Chondrocyte (in vitro differentiated cells): ENCODE measurements at regions not wholly inside any gene's neighbourhood (a gene's known extent, or its start where the extent isn't known, plus 50 kb on each side); places are given as distances from the start of the nearest gene placed in this dataset.
"Not testable (repeated sequence)": the region's sequence is repeated elsewhere in the genome, so short reads cannot be mapped to it uniquely, and the experiment has no call there.

ENCODE experiments used
- DNase-seq: peaks from one replicate; pipeline ENCODE4 v3.0.0; 2021; ENCODE audit warnings: mixed read lengths, low spot score
- H3K27ac Mint-ChIP-seq: one replicate; pipeline ENCODE4 v1.8.0; 2021; ENCODE audit warnings: mild to moderate bottlenecking, moderate library complexity, mixed read lengths; ENCODE audit not compliant: unreplicated experiment
- H3K27me3 Mint-ChIP-seq: 2 replicates; pipeline ENCODE4 v1.8.0; 2021; ENCODE audit warnings: low read depth, mixed read lengths
- H3K36me3 Mint-ChIP-seq: 2 replicates; pipeline ENCODE4 v1.8.0; 2021; ENCODE audit warnings: low read depth, mixed read lengths
- H3K4me1 Mint-ChIP-seq: 2 replicates; pipeline ENCODE4 v1.8.0; 2021; ENCODE audit warnings: low read depth, mild to moderate bottlenecking, mixed read lengths
- H3K4me3 Mint-ChIP-seq: one replicate; pipeline ENCODE4 v1.8.0; 2021; ENCODE audit warnings: mild to moderate bottlenecking, moderate library complexity, mixed read lengths; ENCODE audit not compliant: unreplicated experiment
- H3K9me3 Mint-ChIP-seq: 2 replicates; pipeline ENCODE4 v1.8.0; 2021; ENCODE audit warnings: low read depth, mixed read lengths
- TF ChIP-seq, protein P1 (sequence below): fragments of 200-600 bp; sonication (generic); IDR thresholded peaks from 2 replicates; pipeline ENCODE4 v1.5.0; 2021; ENCODE audit warnings: antibody characterized with exemption, mild to moderate bottlenecking, moderate library complexity

DNA sequence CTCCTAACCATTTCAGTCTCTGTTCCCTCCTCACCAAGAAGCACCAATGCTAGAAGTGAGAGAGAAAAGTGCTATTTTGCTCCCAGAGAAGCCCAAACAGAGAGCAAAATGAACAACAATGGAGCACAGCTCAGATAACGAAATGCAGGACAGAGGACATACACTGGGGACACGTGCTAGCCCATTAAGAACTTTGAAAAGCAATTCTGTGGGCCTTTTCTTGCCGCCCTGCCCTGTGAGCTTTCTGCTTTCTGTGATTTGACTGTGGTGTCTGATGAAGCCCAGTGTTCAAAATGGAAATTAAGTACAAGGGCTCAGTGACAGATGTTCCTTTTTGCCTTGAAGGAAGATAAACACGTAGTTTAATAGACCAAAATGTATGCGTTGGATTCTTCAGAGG, 130.8 kb downstream of the S1PR1 start:
- Mint-ChIP-seq H3K27ac (no peak overlapping the region), H3K27me3 (no peaks in the 10 kb centered on the region), H3K9me3 (peaks cover 4% of the 10 kb centered on the region), H3K36me3 (peaks cover 2% of the 10 kb centered on the region), H3K4me1 (peaks cover 25% of the 10 kb centered on the region), H3K4me3 (no peak overlapping the region)
- TF ChIP-seq, protein P1, sequence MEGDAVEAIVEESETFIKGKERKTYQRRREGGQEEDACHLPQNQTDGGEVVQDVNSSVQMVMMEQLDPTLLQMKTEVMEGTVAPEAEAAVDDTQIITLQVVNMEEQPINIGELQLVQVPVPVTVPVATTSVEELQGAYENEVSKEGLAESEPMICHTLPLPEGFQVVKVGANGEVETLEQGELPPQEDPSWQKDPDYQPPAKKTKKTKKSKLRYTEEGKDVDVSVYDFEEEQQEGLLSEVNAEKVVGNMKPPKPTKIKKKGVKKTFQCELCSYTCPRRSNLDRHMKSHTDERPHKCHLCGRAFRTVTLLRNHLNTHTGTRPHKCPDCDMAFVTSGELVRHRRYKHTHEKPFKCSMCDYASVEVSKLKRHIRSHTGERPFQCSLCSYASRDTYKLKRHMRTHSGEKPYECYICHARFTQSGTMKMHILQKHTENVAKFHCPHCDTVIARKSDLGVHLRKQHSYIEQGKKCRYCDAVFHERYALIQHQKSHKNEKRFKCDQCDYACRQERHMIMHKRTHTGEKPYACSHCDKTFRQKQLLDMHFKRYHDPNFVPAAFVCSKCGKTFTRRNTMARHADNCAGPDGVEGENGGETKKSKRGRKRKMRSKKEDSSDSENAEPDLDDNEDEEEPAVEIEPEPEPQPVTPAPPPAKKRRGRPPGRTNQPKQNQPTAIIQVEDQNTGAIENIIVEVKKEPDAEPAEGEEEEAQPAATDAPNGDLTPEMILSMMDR, result no peak
- DNase-seq, result no peak

DNA sequence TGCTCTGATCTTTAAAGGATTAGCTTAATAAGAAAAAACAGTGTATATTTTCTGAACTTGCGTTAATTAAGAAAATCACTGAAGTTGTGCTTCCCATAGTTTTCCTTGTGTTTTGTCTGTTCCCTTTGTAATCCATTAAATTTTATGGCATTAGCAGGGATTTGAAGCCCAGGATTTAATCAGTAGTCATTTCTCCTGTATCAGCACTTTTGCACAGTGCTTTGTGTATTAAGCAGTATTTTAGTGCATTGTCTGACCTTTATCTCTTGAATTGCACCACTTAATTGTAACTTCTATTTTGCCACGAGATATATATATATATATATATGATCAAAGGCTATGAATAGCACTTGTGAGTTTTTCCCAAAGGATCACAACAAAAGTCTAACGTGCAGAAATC, 133.7 kb downstream of the S1PR1 start:
- Mint-ChIP-seq H3K4me3 (no peak overlapping the region), H3K36me3 (peaks cover 2% of the 10 kb centered on the region), H3K27me3 (no peaks in the 10 kb centered on the region), H3K9me3 (peaks cover 12% of the 10 kb centered on the region), H3K27ac (no peak overlapping the region), H3K4me1 (peaks cover 17% of the 10 kb centered on the region)
- TF ChIP-seq, protein P1, result no peak
- DNase-seq, result no peak

DNA sequence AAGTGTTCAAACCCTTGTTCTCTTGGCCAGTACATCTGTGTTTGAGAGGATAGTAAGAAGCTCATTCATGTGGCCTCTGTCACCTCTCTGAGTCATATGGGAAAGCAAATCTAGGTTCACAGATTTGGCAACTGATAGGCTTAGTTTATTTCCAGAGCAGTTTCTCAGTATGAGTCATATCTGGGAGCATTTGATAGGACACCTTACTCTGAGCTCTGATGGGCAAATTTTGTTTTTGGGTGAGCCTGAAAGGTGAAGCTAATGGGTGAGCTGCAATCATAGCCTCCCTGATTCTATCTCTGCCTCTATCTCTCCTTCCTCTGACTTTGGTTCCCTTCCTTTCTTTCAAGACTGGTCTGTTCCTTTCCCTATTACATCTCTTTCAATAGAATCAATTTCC, 134.4 kb downstream of the S1PR1 start:
- TF ChIP-seq, protein P1, result no peak
- Mint-ChIP-seq H3K4me3 (no peak overlapping the region), H3K27ac (no peak overlapping the region), H3K27me3 (no peaks in the 10 kb centered on the region), H3K9me3 (peaks cover 12% of the 10 kb centered on the region), H3K36me3 (peaks cover 2% of the 10 kb centered on the region), H3K4me1 (peaks cover 9% of the 10 kb centered on the region)
- DNase-seq, result no peak

DNA sequence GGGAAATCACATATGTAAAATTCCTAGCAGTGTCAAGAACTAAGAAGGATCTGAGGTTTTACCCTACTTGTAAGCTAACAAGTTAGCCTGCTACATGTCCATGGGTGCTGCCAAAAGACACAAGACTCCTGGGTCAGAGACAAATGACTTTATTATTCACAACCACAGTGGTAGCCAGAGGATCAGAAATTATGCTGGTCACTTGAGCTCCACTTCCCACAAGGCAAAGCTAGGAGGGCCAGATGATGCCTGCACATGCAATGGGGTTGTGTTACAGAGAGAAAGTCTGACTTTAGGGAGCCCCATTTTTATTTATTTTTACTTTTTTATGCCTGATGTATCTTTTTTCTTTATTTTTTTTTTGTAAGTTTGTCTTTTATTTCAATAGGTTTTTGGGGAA, 136.8 kb downstream of the S1PR1 start:
- DNase-seq, result no peak
- Mint-ChIP-seq H3K4me1 (no peaks in the 10 kb centered on the region), H3K4me3 (no peak overlapping the region), H3K27me3 (no peaks in the 10 kb centered on the region), H3K9me3 (peaks cover 12% of the 10 kb centered on the region), H3K36me3 (peaks cover 2% of the 10 kb centered on the region), H3K27ac (no peak overlapping the region)
- TF ChIP-seq, protein P1, result no peak

DNA sequence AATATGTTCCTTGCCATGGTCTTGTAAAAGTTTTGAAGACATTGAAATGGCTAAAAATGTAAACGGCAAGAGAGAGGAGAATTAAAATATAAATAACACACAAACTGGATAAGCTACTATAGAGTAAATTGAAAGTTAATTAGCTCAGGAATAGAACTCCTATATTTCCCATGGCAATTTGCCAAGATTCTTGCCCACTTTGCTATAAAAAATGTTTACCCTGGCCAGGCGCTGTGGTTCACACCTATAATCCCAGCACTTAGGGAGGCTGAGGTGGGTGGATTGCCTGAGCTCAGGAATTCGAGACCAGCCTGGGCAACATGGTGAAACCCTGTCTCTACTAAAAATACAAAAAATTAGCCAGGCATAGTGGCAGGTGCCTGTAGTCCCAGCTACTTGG, 138.6 kb downstream of the S1PR1 start:
- not testable (repeated sequence) for H3K27me3 Mint-ChIP-seq
- H3K9me3 Mint-ChIP-seq, result peaks cover 12% of the 10 kb centered on the region

More for the DNA sequence above, 138.6 kb downstream of the S1PR1 start:
- not testable (repeated sequence) for H3K4me1 Mint-ChIP-seq, H3K36me3 Mint-ChIP-seq, H3K27ac Mint-ChIP-seq, DNase-seq, H3K4me3 Mint-ChIP-seq
